ENCODE measurements at regions not wholly inside any gene's neighbourhood (a gene's known extent, or its start where the extent isn't known, plus 50 kb on each side); places are given as distances from the start of the nearest gene placed in this dataset.
"Not testable (repeated sequence)": the region's sequence is repeated elsewhere in the genome, so short reads cannot be mapped to it uniquely, and the experiment has no call there.

DNA sequence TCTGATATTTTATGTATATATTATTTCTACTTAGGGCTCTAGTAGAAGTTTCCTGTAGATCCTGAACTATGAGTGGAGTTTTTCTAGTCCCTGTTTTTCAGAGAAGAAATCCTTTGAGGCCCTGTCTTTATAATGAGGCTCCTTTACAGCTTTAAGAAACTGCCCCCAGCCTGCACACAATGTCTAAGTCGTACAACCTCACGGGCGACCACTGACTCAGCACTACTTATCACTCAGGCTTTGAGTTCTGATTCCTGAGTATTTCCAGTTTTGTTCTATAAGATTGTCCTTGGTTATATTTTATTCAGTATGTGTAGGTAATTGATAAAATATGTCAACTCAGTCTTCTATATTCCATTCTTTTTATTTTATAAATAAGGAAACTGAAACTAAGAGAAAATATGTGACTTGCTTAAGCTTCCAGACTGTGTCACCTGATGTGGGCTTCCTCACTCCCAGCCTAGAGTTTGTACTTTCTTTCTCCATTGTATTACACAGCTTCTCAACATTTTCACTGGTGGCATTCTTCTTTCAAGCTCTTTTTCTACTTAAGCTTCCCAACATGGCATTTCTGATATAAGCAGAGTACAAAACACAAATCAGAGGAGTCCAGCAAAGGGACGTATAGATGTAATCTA, 167.0 kb downstream of the TBX18 start:
- peak in 1 of 2 experiments; percentile 32 for DNase-seq (ENCODE audit: low read depth in 1 of 2, low spot score in 2 of 2)
- 0 out of 2 replicates have a peak overlapping the region, but pooled peaks have one; percentile 16 for H3K27ac ChIP-seq

DNA sequence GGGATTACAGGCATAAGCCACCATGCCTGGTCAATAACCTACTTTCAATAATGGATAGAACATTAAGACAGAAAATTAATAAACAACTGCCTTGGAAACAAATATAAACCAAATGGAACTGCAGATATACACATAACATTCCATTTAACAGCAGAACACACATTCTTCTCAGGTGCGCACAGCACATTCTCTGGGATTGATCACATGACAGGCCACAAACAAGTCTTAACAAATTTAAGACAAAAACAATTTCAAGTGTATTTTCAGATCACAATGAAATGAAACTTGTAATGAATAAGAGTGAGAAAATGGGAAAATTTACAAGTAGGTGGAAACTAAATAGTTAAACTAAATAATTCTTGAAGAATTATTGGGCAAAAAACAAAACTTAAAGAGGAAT, 167.9 kb downstream of the TBX18 start:
- Histone ChIP-seq H3K27me3 (replicated peaks) (no peaks in the 10 kb centered on the region), H3K27ac (no peak overlapping the region), H3K9me3 (replicated peaks) (no peaks in the 10 kb centered on the region), H3K4me3 (no peak overlapping the region), H3K4me1 (replicated peaks) (peaks cover 7% of the 10 kb centered on the region; the same call in 1 of the 2 replicates), H3K36me3 (no peaks in the 10 kb centered on the region)
- DNase-seq (ENCODE audit: low read depth in 1 of 2, low spot score in 2 of 2) = no peak

More for the DNA sequence above, 167.0 kb downstream of the TBX18 start:
- H3K27me3 ChIP-seq (replicated peaks) = no peaks in the 10 kb centered on the region
- H3K36me3 ChIP-seq = no peaks in the 10 kb centered on the region
- H3K9me3 ChIP-seq (replicated peaks) = no peaks in the 10 kb centered on the region
- H3K4me3 ChIP-seq = no peak overlapping the region
- peaks cover 8% of the 10 kb centered on the region; the same call in 1 of the 2 replicates for H3K4me1 ChIP-seq (replicated peaks)

DNA sequence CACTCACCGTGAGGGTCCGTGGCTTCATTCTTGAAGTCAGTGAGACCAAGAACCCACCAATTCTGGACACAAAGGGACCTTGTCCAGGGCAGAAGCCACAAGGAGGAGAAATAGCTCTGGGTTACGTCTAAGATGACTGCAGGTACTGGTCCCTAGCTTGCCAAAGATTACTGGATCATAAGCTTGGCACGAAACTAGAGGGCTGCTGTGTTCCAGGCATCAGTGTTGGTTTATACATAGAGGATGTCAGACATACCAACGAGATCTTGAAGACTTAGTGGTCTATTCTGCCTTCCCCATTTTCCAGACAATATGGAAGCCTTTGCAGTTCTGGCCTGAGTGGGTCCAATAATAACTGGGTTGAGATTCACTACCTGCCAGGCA, 175.7 kb downstream of the TBX18 start:
- no peak for DNase-seq (ENCODE audit: low read depth in 1 of 2, low spot score in 2 of 2)
- Histone ChIP-seq H3K36me3 (no peaks in the 10 kb centered on the region), H3K27ac (no peak overlapping the region), H3K4me3 (no peak overlapping the region), H3K4me1 (replicated peaks) (peaks cover 4% of the 10 kb centered on the region), H3K9me3 (replicated peaks) (no peaks in the 10 kb centered on the region), H3K27me3 (replicated peaks) (no peaks in the 10 kb centered on the region)

DNA sequence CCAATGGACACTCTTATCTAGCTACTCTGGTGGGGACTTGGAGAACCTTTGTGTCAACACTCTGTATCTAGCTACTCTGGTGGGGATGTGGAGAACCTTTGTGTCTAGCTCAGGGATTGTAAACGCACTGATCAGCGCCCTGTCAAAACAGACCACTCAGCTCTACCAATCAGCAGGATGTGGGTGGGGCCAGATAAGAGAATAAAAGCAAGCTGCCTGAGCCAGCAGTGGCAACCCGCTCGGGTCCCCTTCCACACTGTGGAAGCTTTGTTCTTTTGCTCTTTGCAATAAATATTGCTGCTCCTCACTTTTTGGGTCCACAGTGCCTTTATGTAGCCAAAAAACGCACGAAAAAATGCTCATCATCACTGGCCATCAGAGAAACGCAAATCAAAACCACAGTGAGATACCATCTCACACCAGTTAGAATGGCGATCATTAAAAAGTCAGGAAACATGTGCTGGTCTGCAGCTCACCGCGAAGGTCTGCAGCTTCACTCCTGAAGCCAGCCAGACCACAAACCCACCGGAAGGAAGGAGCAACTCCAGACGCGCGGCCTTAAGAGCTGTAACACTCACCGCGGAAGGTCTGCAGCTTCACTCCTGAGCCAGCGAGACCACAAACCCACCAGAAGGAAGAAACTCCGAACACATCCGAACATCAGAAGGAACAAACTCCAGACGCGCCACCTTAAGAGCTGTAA, 176.3 kb downstream of the TBX18 start:
- not testable (repeated sequence) for H3K27ac ChIP-seq; DNase-seq (ENCODE audit: low read depth in 1 of 2, low spot score in 2 of 2); H3K9me3 ChIP-seq (replicated peaks); H3K4me1 ChIP-seq (replicated peaks); H3K36me3 ChIP-seq; H3K27me3 ChIP-seq (replicated peaks); H3K4me3 ChIP-seq

DNA sequence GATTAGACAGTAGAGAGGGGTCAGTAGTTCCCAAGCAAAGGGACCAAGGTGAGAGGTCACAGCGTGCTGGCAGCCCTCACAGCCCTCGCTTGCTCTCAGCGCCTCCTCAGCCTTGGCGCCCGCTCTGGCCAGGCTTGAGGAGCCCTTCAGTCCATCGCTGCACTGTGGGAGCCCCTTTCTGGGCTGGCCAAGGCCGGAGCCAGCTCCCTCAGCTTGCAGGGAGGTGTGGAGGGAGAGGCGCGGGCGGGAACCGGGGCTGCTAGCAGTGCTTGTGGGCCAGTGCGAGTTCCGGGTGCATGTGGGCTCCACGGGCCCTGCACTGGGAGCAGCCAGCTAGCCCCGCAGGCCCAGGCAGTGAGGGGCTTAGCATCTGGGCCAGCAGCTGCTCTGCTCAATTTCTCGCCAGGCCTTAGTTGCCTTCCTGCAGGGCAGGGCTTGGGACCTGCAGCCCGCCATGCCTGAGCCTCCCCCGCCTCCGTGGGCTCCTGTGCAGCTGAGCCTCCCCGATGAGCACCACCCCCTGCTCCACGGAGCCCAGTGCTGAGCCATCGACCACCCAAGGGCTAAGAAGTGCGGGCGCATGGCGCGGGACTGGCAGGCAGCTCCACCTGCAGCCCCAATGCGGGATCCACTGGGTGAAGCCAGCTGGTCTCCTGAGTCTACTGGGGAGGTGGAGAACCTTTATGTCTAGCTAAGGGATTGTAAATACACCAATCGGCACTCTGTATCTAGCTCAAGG, 177.0 kb downstream of the TBX18 start:
- not testable (repeated sequence) for H3K4me3 ChIP-seq; H3K4me1 ChIP-seq (replicated peaks); DNase-seq (ENCODE audit: low read depth in 1 of 2, low spot score in 2 of 2); H3K27ac ChIP-seq; H3K36me3 ChIP-seq; H3K9me3 ChIP-seq (replicated peaks); H3K27me3 ChIP-seq (replicated peaks)

DNA sequence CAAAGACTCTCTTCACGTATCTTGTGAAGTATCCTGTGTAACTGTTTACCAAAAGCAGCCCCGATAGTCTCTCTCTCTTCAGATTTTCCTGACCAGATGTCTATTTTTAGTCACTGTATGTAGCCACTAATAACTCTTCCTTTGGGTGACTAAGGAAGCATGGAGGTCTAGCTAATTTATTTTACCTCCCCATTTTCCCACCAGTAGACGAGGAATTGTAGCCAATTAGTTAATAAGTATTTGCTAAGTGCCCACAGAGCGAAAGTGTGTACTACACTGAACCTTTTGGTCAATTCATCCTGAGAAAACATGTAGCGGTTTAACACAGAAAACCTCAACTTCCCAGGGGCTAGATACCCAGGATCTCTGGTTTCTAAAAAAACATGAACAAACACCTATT, 180.6 kb downstream of the TBX18 start:
- no peak overlapping the region for H3K4me3 ChIP-seq
- peaks cover 7% of the 10 kb centered on the region for H3K4me1 ChIP-seq (replicated peaks)
- no peaks in the 10 kb centered on the region for H3K36me3 ChIP-seq
- no peak overlapping the region for H3K27ac ChIP-seq
- no peaks in the 10 kb centered on the region for H3K9me3 ChIP-seq (replicated peaks)
- DNase-seq (ENCODE audit: low read depth in 1 of 2, low spot score in 2 of 2) = no peak
- no peaks in the 10 kb centered on the region for H3K27me3 ChIP-seq (replicated peaks)

DNA sequence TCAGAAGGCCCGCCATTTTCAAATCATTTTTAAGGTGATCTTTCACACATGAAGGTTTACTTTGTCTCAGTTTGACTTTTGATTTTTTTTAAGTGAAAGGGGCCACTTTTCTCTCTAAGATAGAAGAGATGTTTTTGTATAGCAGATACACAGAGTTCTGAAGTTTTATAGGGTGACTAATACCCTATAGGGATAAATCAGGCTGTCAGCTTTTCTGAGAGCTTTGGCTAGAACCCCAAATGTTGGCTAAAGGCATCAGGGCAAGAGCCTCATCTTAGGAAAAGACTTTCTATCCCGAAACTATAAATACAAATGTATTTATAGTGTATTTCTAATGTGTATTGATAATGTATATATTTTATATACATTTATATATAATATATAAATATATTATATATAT, 181.4 kb downstream of the TBX18 start:
- Histone ChIP-seq H3K36me3 (no peaks in the 10 kb centered on the region), H3K4me3 (no peak overlapping the region), H3K4me1 (replicated peaks) (peaks cover 7% of the 10 kb centered on the region), H3K9me3 (replicated peaks) (no peaks in the 10 kb centered on the region), H3K27ac (no peak overlapping the region), H3K27me3 (replicated peaks) (no peaks in the 10 kb centered on the region)
- no peak for DNase-seq (ENCODE audit: low read depth in 1 of 2, low spot score in 2 of 2)

DNA sequence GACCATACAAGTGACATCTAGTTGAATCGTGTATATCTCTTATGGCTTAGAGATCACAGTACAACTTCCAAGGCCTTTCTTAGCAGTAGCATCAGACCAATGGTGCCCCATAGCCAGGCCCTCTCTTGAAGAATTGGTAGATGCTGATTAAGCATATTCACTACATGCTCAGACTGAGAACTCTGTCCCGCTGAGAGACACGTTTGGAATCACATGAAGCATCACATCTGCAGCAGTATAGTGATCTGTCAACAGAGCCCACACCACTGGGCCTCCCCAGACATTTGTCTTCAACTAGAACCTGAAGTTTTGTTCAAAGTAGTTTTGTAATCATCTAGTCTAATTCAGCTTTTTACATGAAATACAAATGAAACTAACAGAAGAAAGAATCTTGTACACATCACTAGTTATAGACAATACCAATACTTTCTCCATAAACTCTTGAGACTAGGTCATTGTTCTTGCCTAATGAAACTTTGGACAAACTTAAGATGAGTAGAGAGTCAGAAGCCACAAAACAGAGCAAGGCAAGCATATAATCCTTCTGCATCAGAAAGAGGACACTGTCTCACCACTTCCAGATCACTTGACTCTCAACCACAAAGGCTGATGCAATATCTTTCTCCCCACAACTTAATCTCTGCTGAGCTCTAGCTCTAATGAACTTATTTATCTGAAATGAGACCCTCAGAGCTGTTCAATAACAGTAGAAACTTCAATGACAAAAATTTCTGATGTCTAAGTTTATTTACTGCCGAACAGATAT, 182.7 kb downstream of the TBX18 start:
- peaks cover 7% of the 10 kb centered on the region for H3K4me1 ChIP-seq (replicated peaks)
- no peaks in the 10 kb centered on the region for H3K9me3 ChIP-seq (replicated peaks)
- H3K27ac ChIP-seq = no peak overlapping the region
- H3K27me3 ChIP-seq (replicated peaks) = no peaks in the 10 kb centered on the region
- no peak overlapping the region for H3K4me3 ChIP-seq
- DNase-seq (ENCODE audit: low read depth in 1 of 2, low spot score in 2 of 2) = no peak
- no peaks in the 10 kb centered on the region for H3K36me3 ChIP-seq

DNA sequence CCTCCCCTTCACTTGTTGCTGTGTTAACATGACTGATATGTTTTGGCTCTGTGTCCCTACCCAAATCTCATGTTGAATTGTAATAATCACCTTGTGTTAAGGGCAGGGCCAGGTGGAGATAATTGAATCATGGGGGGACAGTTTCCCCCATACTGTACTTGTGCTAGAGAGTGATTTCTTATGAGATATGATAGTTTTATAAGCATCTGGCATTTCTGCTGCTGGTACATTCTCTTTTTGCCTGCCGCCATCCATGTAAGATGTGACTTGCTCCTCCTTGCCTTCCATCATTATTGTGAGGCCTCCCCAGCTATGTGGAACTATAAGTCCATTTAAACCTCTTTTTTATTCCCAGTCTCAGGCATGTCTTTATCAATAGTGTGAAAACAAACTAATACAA, 185.0 kb downstream of the TBX18 start:
- H3K27me3 ChIP-seq (replicated peaks) = no peaks in the 10 kb centered on the region
- H3K27ac ChIP-seq = no peak overlapping the region
- DNase-seq (ENCODE audit: low read depth in 1 of 2, low spot score in 2 of 2) = no peak
- H3K9me3 ChIP-seq (replicated peaks) = no peaks in the 10 kb centered on the region
- H3K4me1 ChIP-seq (replicated peaks) = peaks cover 22% of the 10 kb centered on the region
- H3K36me3 ChIP-seq = no peaks in the 10 kb centered on the region
- H3K4me3 ChIP-seq = no peak overlapping the region

DNA sequence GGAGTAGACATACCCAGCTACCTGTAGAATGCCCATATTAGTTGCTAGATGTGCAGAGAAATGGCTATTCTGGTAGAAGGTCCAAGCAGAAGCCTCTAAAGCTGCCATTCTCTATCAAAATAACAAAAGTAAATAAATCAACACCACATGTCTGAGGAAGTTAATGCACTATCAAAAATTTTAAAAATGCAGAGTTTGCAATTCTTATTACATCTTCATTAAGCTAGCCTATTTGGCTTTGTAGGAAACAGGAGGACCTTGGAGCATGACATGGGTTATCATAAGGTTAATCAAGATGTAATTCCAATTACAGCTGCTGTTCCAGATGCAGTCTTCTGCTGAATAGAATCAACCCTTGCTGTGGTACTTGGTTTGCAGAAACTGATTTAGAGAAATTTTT, 188.4 kb downstream of the TBX18 start:
- Histone ChIP-seq H3K4me1 (replicated peaks) (peaks cover 15% of the 10 kb centered on the region), H3K36me3 (no peaks in the 10 kb centered on the region), H3K4me3 (no peak overlapping the region), H3K9me3 (replicated peaks) (no peaks in the 10 kb centered on the region), H3K27ac (no peak overlapping the region; the same call in 1 of the 2 replicates), H3K27me3 (replicated peaks) (no peaks in the 10 kb centered on the region)
- no peak for DNase-seq (ENCODE audit: low read depth in 1 of 2, low spot score in 2 of 2)

DNA sequence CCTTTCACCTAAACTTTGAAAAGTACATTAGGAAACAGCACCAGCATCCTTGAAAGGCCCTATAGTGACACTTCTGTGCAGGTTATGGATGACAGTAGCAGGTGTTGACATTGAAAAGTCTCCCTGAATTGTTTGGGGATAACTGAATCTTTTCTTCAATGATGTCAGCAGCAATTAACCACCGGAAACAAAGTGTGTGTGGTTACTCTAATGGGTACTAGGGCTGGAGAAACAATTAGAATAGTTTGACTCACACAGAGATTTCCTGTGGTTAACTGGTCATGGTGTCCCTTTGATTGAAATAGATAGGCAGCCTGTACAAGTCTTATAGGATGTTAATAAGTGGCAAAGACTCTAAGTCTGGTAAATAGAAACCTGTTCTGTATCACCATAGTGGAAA, 189.1 kb downstream of the TBX18 start:
- no peaks in the 10 kb centered on the region for H3K27me3 ChIP-seq (replicated peaks)
- DNase-seq (ENCODE audit: low read depth in 1 of 2, low spot score in 2 of 2) = peak in 1 of 2 experiments; percentile 62
- H3K9me3 ChIP-seq (replicated peaks) = no peaks in the 10 kb centered on the region
- peaks cover 15% of the 10 kb centered on the region for H3K4me1 ChIP-seq (replicated peaks)
- no peak overlapping the region for H3K4me3 ChIP-seq
- H3K27ac ChIP-seq = peak overlapping the region; percentile 41
- no peaks in the 10 kb centered on the region for H3K36me3 ChIP-seq

DNA sequence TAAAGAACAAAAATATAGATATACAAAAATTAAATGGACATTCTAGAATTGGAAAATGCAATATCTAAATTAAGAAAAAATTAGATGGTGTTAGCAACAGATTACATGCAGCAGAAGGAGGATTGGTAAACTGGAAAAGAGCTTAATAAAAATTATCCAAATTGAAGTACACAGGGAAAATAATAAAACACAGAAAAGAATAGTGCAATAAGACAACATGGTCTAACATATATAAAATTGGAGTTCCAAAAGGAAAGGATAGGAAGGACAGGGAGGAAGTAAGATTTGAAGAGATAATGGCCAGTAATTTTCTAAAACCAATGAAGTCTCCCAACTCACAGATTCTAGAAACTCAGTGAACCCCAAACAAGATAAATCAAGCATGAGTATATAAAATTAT, 194.5 kb downstream of the TBX18 start:
- H3K27me3 ChIP-seq (replicated peaks) = no peaks in the 10 kb centered on the region
- no peaks in the 10 kb centered on the region for H3K9me3 ChIP-seq (replicated peaks)
- no peak overlapping the region for H3K27ac ChIP-seq
- no peak for DNase-seq (ENCODE audit: low read depth in 1 of 2, low spot score in 2 of 2)
- H3K4me1 ChIP-seq (replicated peaks) = 0 out of 2 replicates have a peak, but pooled peaks cover 2% of the 10 kb centered on the region
- H3K36me3 ChIP-seq = no peaks in the 10 kb centered on the region
- no peak overlapping the region for H3K4me3 ChIP-seq

DNA sequence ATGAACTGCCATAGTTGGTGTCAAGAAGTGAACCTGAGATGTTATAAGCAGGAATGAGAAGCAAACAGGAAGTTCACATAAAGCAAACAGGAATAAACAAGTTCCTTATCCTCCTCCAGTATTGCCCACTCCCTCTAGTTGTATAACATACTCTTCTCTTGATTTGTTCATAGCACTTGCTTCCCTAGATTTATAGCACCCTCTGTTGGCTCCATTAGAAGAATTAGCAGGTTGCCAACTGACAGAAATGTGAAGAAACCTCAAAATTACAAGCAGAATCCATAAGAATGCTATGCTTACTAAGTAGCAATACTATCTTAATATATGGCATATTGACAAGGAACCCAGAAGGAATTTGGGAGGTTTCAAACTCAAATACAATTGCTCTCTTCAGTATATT, 195.4 kb downstream of the TBX18 start:
- Histone ChIP-seq H3K4me1 (replicated peaks) (no peaks in the 10 kb centered on the region), H3K27ac (no peak overlapping the region), H3K9me3 (replicated peaks) (no peaks in the 10 kb centered on the region), H3K4me3 (no peak overlapping the region), H3K27me3 (replicated peaks) (no peaks in the 10 kb centered on the region), H3K36me3 (no peaks in the 10 kb centered on the region)
- peak in 1 of 2 experiments; percentile 18 for DNase-seq (ENCODE audit: low read depth in 1 of 2, low spot score in 2 of 2)
